ENCODE measurements at regions not wholly inside any gene's neighbourhood (a gene's known extent, or its start where the extent isn't known, plus 50 kb on each side); places are given as distances from the start of the nearest gene placed in this dataset.

DNA sequence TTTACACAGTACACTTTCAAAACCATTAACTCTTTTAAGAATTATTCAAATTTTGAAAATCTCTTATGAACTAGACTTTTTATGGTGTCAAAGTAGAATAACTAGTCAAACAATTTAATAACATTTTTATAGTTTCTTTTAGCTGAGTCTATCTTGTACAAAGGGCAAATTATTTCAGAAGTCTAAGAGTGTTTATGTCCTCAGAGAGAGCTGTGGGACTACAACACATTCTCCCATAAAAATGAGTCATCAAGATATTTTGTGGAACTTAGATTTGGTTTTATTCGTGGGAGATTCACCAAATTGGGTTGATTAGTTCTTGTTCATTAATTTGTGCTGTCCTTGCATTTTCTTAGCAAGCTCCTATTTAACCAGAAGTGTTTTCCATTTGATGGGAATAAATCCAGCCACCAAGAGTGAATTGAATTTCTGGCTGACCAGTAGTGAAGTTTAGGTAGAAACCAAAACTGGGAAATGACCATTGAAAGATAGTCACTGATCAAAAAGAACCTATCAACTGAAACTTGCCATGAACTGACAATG, 291.0 kb downstream of the DLEU7 start:
- H3K4me3 ChIP-seq (ENCODE audit: low read depth, low read length) = no peak overlapping the region
- TF ChIP-seq, protein P1, sequence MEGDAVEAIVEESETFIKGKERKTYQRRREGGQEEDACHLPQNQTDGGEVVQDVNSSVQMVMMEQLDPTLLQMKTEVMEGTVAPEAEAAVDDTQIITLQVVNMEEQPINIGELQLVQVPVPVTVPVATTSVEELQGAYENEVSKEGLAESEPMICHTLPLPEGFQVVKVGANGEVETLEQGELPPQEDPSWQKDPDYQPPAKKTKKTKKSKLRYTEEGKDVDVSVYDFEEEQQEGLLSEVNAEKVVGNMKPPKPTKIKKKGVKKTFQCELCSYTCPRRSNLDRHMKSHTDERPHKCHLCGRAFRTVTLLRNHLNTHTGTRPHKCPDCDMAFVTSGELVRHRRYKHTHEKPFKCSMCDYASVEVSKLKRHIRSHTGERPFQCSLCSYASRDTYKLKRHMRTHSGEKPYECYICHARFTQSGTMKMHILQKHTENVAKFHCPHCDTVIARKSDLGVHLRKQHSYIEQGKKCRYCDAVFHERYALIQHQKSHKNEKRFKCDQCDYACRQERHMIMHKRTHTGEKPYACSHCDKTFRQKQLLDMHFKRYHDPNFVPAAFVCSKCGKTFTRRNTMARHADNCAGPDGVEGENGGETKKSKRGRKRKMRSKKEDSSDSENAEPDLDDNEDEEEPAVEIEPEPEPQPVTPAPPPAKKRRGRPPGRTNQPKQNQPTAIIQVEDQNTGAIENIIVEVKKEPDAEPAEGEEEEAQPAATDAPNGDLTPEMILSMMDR (IDR thresholded peaks at IDR 0.05; ENCODE audit: borderline replicate concordance, insufficient read depth, low read depth, low read length) = no peak

GRCh38 chr13:50561739-50562138, 281.8 kb downstream of the DLEU7 start:
- TF ChIP-seq, protein P1 (IDR thresholded peaks at IDR 0.05; ENCODE audit: borderline replicate concordance, insufficient read depth, low read depth, low read length) = no peak
- no peak overlapping the region for H3K4me3 ChIP-seq (ENCODE audit: low read depth, low read length)

DNA sequence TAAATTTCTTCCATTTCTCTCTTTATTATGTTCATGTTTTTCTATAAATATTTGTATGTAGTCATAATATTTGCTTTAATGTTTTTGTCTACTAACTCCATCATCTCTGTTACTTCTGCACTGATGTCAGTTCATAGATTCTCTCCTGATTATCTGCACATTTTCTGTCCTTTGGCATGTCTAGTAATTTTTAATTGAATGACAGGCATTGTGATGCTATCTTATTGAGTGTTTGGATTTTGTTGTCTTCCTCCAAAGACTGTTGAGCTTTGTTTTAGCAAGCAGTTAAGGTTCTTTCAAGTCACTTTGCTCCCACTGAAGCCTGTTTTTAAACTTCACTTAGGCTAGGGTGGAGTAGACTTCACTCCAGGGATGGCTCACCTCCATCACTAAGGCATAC, 276.8 kb downstream of the DLEU7 start:
- H3K4me3 ChIP-seq (ENCODE audit: low read depth, low read length) = no peak overlapping the region
- TF ChIP-seq, protein P1 (IDR thresholded peaks at IDR 0.05; ENCODE audit: borderline replicate concordance, insufficient read depth, low read depth, low read length) = no peak

DNA sequence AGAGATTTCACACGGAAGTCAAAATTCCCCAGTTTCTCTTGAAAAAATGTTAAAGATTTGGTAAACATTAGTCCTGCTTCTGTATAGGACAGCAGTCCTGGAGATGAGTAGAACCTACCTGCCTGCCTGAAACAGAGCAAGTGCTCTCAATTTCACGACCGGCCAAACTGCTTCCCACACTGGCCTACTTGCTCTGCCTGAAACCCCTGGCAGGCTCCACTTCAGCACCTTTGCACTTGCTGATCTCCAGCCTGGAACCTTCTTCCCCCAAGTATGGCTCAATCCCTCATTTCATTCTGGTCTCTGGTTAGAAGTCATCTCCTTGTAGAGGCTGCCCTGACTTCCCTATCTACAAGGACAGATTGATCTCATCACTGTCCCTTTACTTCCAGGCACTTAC, 271.4 kb downstream of the DLEU7 start:
- TF ChIP-seq, protein P1 (IDR thresholded peaks at IDR 0.05; ENCODE audit: borderline replicate concordance, insufficient read depth, low read depth, low read length) = no peak
- H3K4me3 ChIP-seq (ENCODE audit: low read depth, low read length) = no peak overlapping the region

- H3K4me3 ChIP-seq (ENCODE audit: low read depth, low read length) = no peak overlapping the region
- TF ChIP-seq, protein P1 (IDR thresholded peaks at IDR 0.05; ENCODE audit: borderline replicate concordance, insufficient read depth, low read depth, low read length) = no peak
These were observed 270.4 kb downstream of the DLEU7 start for GRCh38 chr13:50573066-50573465.

GRCh38 chr13:50574731-50575130, 268.8 kb downstream of the DLEU7 start:
- H3K4me3 ChIP-seq (ENCODE audit: low read depth, low read length) = no peak overlapping the region
- TF ChIP-seq, protein P1 (IDR thresholded peaks at IDR 0.05; ENCODE audit: borderline replicate concordance, insufficient read depth, low read depth, low read length) = no peak

DNA sequence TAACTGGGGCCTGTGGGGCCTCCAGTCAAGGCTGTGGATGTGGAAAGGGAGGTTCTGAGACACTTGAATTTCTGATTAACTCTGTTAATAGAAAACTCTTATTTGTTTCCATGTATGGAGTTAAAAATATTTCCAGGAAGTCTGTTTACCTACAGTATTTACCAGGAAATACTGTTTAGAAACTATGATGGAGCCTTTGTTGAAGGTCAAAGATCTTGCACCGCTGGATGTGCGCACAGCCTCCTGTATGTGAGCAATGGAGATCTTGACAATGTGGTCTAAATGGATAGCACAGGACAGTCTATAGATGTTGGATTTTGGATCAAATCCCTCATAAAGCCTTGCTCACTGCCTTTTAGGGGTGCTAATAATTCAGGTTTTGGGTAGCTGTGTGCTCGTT, 268.4 kb downstream of the DLEU7 start:
- H3K4me3 ChIP-seq (ENCODE audit: low read depth, low read length) = no peak overlapping the region
- TF ChIP-seq, protein P1 (IDR thresholded peaks at IDR 0.05; ENCODE audit: borderline replicate concordance, insufficient read depth, low read depth, low read length) = no peak
